ENCODE measurements at regions not wholly inside any gene's neighbourhood (a gene's known extent, or its start where the extent isn't known, plus 50 kb on each side); places are given as distances from the start of the nearest gene placed in this dataset.

DNA sequence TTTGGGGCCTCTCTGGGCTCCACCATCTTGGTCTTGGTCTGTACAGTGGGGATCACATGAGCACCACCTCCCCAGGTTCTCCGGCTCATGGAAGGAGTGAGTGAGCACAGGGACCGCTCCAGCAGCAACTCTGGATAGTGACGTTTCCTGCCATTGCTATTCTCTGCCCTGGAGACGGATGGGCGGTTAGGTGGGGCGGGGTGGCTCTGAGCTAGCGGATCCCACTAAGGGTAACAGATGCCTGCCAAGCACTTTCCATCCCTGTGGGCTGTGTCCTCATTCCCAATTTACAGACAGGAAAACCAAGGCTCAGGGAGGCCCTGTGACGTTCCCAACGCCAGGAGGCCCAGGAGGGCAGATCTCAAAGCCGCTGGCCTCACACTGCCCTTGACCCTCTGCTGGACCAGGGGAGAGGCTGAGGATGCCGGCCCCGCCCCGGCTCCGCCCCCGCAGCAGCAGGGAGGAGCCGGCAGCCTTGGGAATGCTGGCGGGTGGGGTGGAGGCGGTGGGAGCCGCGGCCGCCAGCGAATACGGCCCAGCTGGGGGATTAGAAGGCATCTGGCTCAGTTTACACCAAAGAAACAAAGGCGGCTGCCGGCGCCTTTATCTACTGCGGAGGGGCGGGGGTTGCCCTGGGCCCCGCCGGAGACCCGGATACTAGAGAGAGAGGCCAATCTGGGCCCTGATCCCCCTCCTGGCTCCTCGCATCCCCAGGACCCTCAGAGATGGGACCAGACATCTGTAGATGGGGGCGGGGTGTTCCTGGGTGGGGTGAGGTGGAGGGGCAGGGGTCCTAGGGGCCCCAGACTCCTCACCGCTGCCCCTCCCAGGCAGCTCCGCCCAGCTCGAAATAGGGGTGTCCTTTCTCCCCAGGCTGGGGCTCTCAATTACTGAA lies 122.3 kb upstream of the CIBAR2 start:
- no peak for DNase-seq (ENCODE audit: low read depth)
- TF ChIP-seq CTCF (IDR thresholded peaks at IDR 0.05; ENCODE audit: control insufficient read depth, insufficient read depth, low read depth, low read length, missing control alignments), result no peak
- H3K4me3 ChIP-seq (ENCODE audit: control insufficient read depth, low read depth, low read length), result peak overlapping the region; percentile 41

- no peak for TF ChIP-seq CTCF (IDR thresholded peaks at IDR 0.05; ENCODE audit: control insufficient read depth, insufficient read depth, low read depth, low read length, missing control alignments)
- H3K4me3 ChIP-seq (ENCODE audit: control insufficient read depth, low read depth, low read length), result 0 out of 2 replicates have a peak overlapping the region, but pooled peaks have one; percentile 11
- no peak for DNase-seq (ENCODE audit: low read depth)
Observed at GRCh38 chr16:85235991-85236817, 123.9 kb upstream of the CIBAR2 start.

DNA sequence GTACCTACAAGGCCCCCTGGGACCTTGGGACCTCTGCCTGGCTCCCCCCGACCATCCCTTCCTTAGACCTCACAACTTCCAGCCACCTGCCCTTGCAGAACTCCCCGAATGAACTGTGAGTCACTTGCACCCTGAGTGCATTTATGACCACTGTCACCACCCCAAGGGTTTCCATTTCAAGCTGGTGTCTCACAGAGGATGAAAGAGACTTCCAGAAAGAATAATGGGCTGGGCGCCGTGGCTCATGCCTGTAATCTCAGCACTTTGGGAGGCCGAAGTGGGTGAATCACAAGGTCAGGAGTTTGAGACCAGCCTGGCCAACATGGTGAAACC lies 124.5 kb upstream of the CIBAR2 start:
- DNase-seq (ENCODE audit: low read depth), result no peak
- no peak for TF ChIP-seq CTCF (IDR thresholded peaks at IDR 0.05; ENCODE audit: control insufficient read depth, insufficient read depth, low read depth, low read length, missing control alignments)
- H3K4me3 ChIP-seq (ENCODE audit: control insufficient read depth, low read depth, low read length), result no peak overlapping the region

DNA sequence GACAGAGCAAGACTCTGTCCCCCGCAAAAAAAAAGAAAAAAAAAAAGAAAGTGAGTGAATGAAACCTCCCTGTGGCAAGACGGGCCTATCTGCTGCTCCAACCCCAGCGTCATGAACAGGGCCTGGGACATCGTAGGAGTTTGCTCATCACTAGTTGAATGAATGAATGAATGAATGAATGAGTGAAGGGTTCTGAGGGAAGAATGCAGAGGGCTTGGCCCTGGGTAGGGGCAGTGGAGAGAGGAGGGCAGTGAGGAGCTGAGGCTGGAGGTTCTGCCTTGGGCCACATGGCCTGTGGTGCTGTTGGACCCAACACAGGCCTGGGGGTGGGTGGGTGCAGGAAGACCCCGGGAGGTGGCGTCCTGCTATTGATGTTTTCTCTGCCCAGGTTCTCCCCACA lies 125.5 kb upstream of the CIBAR2 start:
- no peak for TF ChIP-seq CTCF (IDR thresholded peaks at IDR 0.05; ENCODE audit: control insufficient read depth, insufficient read depth, low read depth, low read length, missing control alignments)

DNA sequence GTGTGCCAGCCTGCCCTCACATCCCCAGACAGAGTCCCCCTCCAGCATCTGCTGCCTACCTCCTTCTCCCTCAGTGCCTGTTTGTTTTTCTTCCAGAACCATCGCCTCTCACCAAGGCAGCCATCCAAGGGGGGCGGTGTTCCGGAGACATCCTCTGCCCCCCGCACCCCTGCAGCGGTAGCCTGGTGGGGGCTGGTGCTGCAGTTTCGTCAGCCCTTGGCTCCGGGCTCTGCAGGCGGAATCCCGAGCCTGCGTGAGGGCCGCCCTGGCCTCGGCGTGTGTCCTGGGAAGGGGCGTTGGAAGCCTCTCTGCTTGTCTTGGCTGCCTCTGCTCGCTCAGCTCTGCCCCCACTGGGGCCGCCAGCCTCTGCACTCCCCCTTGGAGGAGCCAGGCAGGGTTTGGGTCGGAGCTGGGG lies 126.0 kb upstream of the CIBAR2 start:
- no peak overlapping the region for H3K4me3 ChIP-seq (ENCODE audit: control insufficient read depth, low read depth, low read length)
- no peak for DNase-seq (ENCODE audit: low read depth)
- TF ChIP-seq CTCF (IDR thresholded peaks at IDR 0.05; ENCODE audit: control insufficient read depth, insufficient read depth, low read depth, low read length, missing control alignments), result no peak

More for the DNA sequence above, 125.5 kb upstream of the CIBAR2 start:
- DNase-seq (ENCODE audit: low read depth), result no peak
- H3K4me3 ChIP-seq (ENCODE audit: control insufficient read depth, low read depth, low read length), result no peak overlapping the region

GRCh38 chr16:85239239-85239638 lies 127.0 kb upstream of the CIBAR2 start:
- H3K4me3 ChIP-seq (ENCODE audit: control insufficient read depth, low read depth, low read length), result no peak overlapping the region
- TF ChIP-seq CTCF (IDR thresholded peaks at IDR 0.05; ENCODE audit: control insufficient read depth, insufficient read depth, low read depth, low read length, missing control alignments), result no peak
- no peak for DNase-seq (ENCODE audit: low read depth)
